Suprapubic skin (tissue), 4 donors: ENCODE measurements at regions not wholly inside any gene's neighbourhood (a gene's known extent, or its start where the extent isn't known, plus 50 kb on each side); places are given as distances from the start of the nearest gene placed in this dataset.

Experiments
- EP300 ChIP-seq: sonication (generic); formaldehyde crosslinking; IDR thresholded peaks from one replicate; pipeline ENCODE4 v1.6.1; 2017; ENCODE audit warnings: antibody characterized with exemption
- POLR2A ChIP-seq, 2 donors: fragments of 450-650 bp; IDR thresholded peaks; one replicate each; pipeline ENCODE4 v1.6.1; 2017; ENCODE audit warnings: antibody characterized with exemption in 2 of 2, mild to moderate bottlenecking in 2 of 2, moderate library complexity in 2 of 2
- POLR2AphosphoS5 ChIP-seq, 3 donors: sonication (generic); formaldehyde crosslinking; IDR thresholded peaks; one replicate each; pipeline ENCODE4 v1.6.1; 2017; ENCODE audit warnings: antibody characterized with exemption in 3 of 3
- TF ChIP-seq, protein P1 (sequence below), 2 donors: fragments of 200-600 bp in 1 of 2; fragments of 450-650 bp in 1 of 2; sonication (generic) in 1 of 2; IDR thresholded peaks; one replicate each; pipeline ENCODE4 v1.5.1; 2016 to 2019; ENCODE audit warnings: antibody characterized with exemption in 2 of 2, mild to moderate bottlenecking in 1 of 2, moderate library complexity in 1 of 2

DNA sequence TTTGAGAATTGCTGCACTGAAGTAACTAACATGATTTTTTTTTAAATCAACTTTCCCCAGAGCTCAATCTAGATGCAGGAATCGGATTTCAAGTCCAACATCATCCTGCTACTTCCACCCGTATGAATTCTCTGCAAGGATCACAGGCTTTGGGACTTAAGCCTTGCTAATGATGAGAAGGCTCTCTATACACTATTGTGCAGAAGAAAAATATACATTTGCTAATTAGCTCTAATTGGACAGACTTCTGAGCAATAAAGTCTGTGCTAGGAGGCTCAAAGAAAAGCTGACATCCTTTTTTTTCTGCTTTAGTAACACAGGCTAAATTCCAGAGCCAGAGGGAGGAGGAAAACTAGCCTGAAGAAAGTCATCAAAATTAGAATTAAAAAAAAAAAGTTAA lies 433.6 kb downstream of the PMP22 start:
- TF ChIP-seq, protein P1, sequence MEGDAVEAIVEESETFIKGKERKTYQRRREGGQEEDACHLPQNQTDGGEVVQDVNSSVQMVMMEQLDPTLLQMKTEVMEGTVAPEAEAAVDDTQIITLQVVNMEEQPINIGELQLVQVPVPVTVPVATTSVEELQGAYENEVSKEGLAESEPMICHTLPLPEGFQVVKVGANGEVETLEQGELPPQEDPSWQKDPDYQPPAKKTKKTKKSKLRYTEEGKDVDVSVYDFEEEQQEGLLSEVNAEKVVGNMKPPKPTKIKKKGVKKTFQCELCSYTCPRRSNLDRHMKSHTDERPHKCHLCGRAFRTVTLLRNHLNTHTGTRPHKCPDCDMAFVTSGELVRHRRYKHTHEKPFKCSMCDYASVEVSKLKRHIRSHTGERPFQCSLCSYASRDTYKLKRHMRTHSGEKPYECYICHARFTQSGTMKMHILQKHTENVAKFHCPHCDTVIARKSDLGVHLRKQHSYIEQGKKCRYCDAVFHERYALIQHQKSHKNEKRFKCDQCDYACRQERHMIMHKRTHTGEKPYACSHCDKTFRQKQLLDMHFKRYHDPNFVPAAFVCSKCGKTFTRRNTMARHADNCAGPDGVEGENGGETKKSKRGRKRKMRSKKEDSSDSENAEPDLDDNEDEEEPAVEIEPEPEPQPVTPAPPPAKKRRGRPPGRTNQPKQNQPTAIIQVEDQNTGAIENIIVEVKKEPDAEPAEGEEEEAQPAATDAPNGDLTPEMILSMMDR (IDR thresholded peaks at IDR 0.05): no peak
- TF ChIP-seq EP300: no peak
- no peak for TF ChIP-seq POLR2A (IDR thresholded peaks at IDR 0.05)
- TF ChIP-seq POLR2AphosphoS5 (IDR thresholded peaks at IDR 0.05): no peak
